ENCODE measurements at regions not wholly inside any gene's neighbourhood (a gene's known extent, or its start where the extent isn't known, plus 50 kb on each side); places are given as distances from the start of the nearest gene placed in this dataset.

DNA sequence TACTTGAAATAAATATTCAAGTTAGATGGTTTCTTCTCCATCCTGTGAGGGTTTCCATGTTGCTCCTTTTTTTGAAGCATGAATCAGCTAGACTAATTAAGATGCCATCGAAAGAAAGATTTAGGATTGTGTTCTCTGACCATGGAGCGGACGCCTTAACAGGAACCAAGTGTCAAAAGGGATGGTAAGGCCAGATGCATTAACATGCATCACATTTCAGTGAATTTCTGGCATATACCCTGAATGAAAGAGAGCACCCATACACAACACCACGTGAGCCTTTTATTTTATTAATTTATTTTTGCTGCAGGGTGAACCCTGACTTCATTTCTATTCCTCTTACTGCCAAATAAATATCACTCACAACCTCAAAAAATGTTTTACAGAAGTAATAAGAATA lies 1045.3 kb upstream of the ARRDC3 start:
- Mint-ChIP-seq H3K27ac (no peak overlapping the region), H3K9me3 (peaks cover 8% of the 10 kb centered on the region), H3K27me3 (no peaks in the 10 kb centered on the region), H3K36me3 (ENCODE audit: low read depth) (no peaks in the 10 kb centered on the region), H3K4me3 (no peak overlapping the region), H3K4me1 (no peaks in the 10 kb centered on the region)
- no peak for DNase-seq
- intact Hi-C loops (cut with micrococcal nuclease): no loop called here

GRCh38 chr5:92424785-92425426 lies 1041.8 kb upstream of the ARRDC3 start:
- H3K27ac Mint-ChIP-seq: no peak overlapping the region
- no peak for DNase-seq
- no peaks in the 10 kb centered on the region for H3K27me3 Mint-ChIP-seq
- H3K4me3 Mint-ChIP-seq: no peak overlapping the region
- H3K36me3 Mint-ChIP-seq (ENCODE audit: low read depth): no peaks in the 10 kb centered on the region
- peaks cover 11% of the 10 kb centered on the region for H3K9me3 Mint-ChIP-seq
- intact Hi-C loops (cut with micrococcal nuclease): no loop called here
- no peaks in the 10 kb centered on the region for H3K4me1 Mint-ChIP-seq

DNA sequence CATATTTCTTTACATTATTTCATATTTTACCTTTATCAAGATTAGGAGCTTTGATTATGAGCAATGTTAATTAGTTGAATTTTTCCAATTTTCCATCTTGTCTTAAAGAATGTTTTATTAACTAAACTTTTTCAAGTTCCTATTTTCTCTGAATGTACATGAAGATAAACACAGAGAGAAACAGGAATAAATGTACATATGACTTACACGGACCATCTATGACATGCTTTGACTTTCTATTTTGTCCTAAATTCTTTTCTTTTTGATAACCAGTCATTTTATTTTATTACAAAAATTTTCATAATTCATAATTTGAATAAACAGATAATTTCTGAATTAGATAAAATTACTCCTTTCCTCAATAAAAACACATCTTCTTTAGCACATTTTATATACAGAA lies 1038.8 kb upstream of the ARRDC3 start:
- Mint-ChIP-seq H3K27ac (no peak overlapping the region), H3K36me3 (ENCODE audit: low read depth) (no peaks in the 10 kb centered on the region), H3K4me3 (no peak overlapping the region), H3K4me1 (no peaks in the 10 kb centered on the region), H3K27me3 (no peaks in the 10 kb centered on the region), H3K9me3 (peaks cover 11% of the 10 kb centered on the region)
- no peak for DNase-seq
- intact Hi-C loops (cut with micrococcal nuclease): no loop called here

GRCh38 chr5:92421196-92421595 lies 1038.1 kb upstream of the ARRDC3 start:
- intact Hi-C loops (cut with micrococcal nuclease): no loop called here

GRCh38 chr5:92419261-92419660 lies 1036.1 kb upstream of the ARRDC3 start:
- DNase-seq: no peak
- no peaks in the 10 kb centered on the region for H3K4me1 Mint-ChIP-seq
- H3K36me3 Mint-ChIP-seq (ENCODE audit: low read depth): no peaks in the 10 kb centered on the region
- H3K9me3 Mint-ChIP-seq: peaks cover 11% of the 10 kb centered on the region
- H3K27me3 Mint-ChIP-seq: no peaks in the 10 kb centered on the region
- intact Hi-C loops (cut with micrococcal nuclease): no loop called here
- H3K4me3 Mint-ChIP-seq: no peak overlapping the region
- no peak overlapping the region for H3K27ac Mint-ChIP-seq

More at GRCh38 chr5:92421196-92421595, 1038.1 kb upstream of the ARRDC3 start:
- Mint-ChIP-seq H3K27ac (no peak overlapping the region), H3K27me3 (no peaks in the 10 kb centered on the region), H3K4me3 (no peak overlapping the region), H3K4me1 (no peaks in the 10 kb centered on the region), H3K9me3 (peaks cover 11% of the 10 kb centered on the region), H3K36me3 (ENCODE audit: low read depth) (no peaks in the 10 kb centered on the region)
- no peak for DNase-seq

DNA sequence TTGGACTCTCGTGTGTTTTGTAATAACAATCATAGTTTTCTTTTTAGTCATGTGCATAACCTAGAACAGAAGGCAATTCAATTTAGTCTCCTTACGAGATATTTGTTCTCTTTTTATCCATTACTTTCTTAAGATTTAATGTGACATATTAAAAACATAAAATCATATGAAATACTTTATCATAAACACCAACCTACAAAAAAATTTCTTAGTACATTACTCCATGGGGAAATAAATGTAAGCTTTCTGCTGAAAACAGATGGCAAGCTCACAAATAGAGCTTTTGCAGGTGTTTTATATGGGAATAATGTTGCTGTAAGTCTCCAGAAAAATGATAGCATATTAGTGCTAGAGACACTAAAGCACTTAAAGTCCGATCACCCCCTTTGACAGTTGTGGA lies 1035.2 kb upstream of the ARRDC3 start:
- no peaks in the 10 kb centered on the region for H3K36me3 Mint-ChIP-seq (ENCODE audit: low read depth)
- H3K4me1 Mint-ChIP-seq: no peaks in the 10 kb centered on the region
- H3K27me3 Mint-ChIP-seq: no peaks in the 10 kb centered on the region
- intact Hi-C loops (cut with micrococcal nuclease): no loop called here
- H3K4me3 Mint-ChIP-seq: no peak overlapping the region
- DNase-seq: no peak
- peaks cover 6% of the 10 kb centered on the region for H3K9me3 Mint-ChIP-seq
- no peak overlapping the region for H3K27ac Mint-ChIP-seq

DNA sequence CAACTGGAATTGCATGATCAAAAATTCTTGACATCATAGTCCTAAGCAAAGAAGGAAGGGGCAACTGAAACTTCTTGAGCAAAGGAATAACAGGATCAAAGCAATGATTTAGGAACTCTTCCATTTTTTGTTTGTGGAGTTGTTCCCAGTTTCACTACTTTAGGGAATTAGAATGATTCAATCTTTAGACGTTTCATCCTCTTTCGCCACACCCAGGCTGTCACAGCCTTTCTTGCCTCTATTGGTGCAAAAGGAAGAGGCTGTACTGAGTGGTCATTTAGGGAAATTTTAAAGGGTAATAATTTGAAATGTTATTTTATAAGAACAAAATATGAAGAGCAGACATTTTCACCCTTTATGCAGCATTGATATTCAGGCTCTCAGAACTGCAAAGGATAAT lies 1026.0 kb upstream of the ARRDC3 start:
- intact Hi-C loops (cut with micrococcal nuclease): no loop called here
- no peak for DNase-seq
- Mint-ChIP-seq H3K27ac (no peak overlapping the region), H3K4me3 (no peak overlapping the region), H3K4me1 (no peaks in the 10 kb centered on the region), H3K9me3 (no peaks in the 10 kb centered on the region), H3K27me3 (no peaks in the 10 kb centered on the region), H3K36me3 (ENCODE audit: low read depth) (no peaks in the 10 kb centered on the region)

GRCh38 chr5:92402956-92403702 lies 1020.0 kb upstream of the ARRDC3 start:
- no peak overlapping the region for H3K4me3 Mint-ChIP-seq
- H3K27ac Mint-ChIP-seq: no peak overlapping the region
- no peaks in the 10 kb centered on the region for H3K4me1 Mint-ChIP-seq
- H3K27me3 Mint-ChIP-seq: no peaks in the 10 kb centered on the region
- DNase-seq: no peak
- no peaks in the 10 kb centered on the region for H3K9me3 Mint-ChIP-seq
- H3K36me3 Mint-ChIP-seq (ENCODE audit: low read depth): no peaks in the 10 kb centered on the region
- intact Hi-C loops (cut with micrococcal nuclease): no loop called here

DNA sequence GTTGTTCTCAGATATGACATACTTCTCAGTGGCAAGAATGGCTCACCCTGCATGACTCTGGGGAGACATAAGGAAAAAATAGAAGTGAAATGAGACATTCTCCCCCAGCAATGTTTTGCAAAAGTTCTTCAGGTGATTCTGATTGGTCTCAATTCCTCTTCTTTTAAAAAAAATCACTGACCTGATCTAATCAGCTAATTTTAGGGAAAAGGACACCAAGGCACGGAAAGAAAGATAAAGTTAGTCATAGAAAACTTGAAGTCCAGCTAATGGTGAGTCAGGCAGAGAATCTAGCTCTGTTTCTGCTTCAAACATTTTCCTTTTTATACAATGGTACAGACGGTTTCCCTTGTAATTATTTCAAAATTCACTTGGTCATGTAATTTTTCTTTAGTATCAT lies 1018.9 kb upstream of the ARRDC3 start:
- no peaks in the 10 kb centered on the region for H3K9me3 Mint-ChIP-seq
- intact Hi-C loops (cut with micrococcal nuclease): no loop called here
- H3K36me3 Mint-ChIP-seq (ENCODE audit: low read depth): no peaks in the 10 kb centered on the region
- H3K4me1 Mint-ChIP-seq: no peaks in the 10 kb centered on the region
- H3K27me3 Mint-ChIP-seq: no peaks in the 10 kb centered on the region
- no peak overlapping the region for H3K27ac Mint-ChIP-seq
- no peak for DNase-seq
- no peak overlapping the region for H3K4me3 Mint-ChIP-seq

- H3K27me3 Mint-ChIP-seq: no peaks in the 10 kb centered on the region
Measured at GRCh38 chr5:92401492-92401891, 1018.4 kb upstream of the ARRDC3 start.

DNA sequence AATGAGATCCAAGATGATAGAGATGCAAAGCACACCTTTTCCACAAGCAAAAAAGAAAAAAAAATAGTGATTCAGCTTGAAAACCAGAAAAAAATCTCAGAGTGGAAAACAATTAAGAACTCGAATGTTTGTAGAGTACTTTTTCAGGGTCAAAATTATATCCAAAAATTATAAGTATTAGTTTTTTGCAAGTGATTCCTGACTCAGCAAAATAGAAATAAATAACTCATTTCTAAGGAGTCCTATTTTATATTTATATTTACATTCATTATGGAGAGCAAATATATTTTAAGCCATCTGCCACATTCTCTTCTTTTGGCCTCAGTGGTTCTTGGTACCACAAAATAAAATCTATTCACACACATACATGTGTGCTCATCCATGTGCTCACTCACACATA lies 1011.8 kb upstream of the ARRDC3 start:
- Mint-ChIP-seq H3K4me3 (no peak overlapping the region), H3K36me3 (ENCODE audit: low read depth) (no peaks in the 10 kb centered on the region), H3K27me3 (no peaks in the 10 kb centered on the region), H3K9me3 (no peaks in the 10 kb centered on the region), H3K27ac (no peak overlapping the region), H3K4me1 (no peaks in the 10 kb centered on the region)
- DNase-seq: no peak
- intact Hi-C loops (cut with micrococcal nuclease): no loop called here

More at GRCh38 chr5:92401492-92401891, 1018.4 kb upstream of the ARRDC3 start:
- Mint-ChIP-seq H3K9me3 (no peaks in the 10 kb centered on the region), H3K4me1 (no peaks in the 10 kb centered on the region), H3K27ac (no peak overlapping the region), H3K36me3 (ENCODE audit: low read depth) (no peaks in the 10 kb centered on the region), H3K4me3 (no peak overlapping the region)
- intact Hi-C loops (cut with micrococcal nuclease): no loop called here
- DNase-seq: no peak

- H3K4me1 Mint-ChIP-seq: no peaks in the 10 kb centered on the region
- no peaks in the 10 kb centered on the region for H3K9me3 Mint-ChIP-seq
- no peak overlapping the region for H3K4me3 Mint-ChIP-seq
- no peak for DNase-seq
- no peaks in the 10 kb centered on the region for H3K27me3 Mint-ChIP-seq
- H3K36me3 Mint-ChIP-seq (ENCODE audit: low read depth): no peaks in the 10 kb centered on the region
- intact Hi-C loops (cut with micrococcal nuclease): no loop called here
- no peak overlapping the region for H3K27ac Mint-ChIP-seq
Measured at GRCh38 chr5:92390657-92391056, 1007.5 kb upstream of the ARRDC3 start.

DNA sequence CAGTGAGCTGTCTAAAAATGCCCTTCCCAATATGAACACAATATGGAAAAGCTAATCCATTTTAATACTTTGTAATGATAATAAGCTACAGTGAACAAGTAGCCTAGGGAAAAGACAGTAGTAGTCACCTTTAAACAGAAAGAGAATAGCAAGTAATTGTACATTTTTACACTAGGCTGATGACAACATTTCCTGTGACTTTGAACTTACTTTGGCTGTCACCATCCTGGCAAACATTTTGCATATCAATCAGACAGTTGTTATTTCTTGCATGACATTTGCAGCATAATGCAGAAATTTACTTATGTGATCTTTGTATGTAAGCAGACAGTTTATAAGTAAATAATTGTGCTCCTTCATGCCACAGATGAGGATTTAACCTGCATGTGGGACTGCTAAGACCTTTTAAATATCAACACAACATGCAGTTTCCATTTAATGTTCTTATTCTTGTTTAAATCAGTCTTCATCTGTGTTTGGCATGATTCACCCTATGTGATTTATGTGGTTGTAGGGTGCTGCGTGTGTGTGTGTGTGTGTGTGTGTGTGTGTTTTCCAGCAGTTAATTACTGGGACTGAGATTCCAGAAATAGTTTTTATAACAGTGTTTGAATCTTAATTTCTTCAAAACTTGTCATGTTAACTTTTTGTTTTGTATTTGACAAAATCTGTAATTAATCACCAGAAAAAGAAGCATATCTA lies 997.1 kb upstream of the ARRDC3 start:
- DNase-seq: no peak
- Mint-ChIP-seq H3K27ac (no peak overlapping the region), H3K27me3 (no peaks in the 10 kb centered on the region), H3K9me3 (no peaks in the 10 kb centered on the region), H3K36me3 (ENCODE audit: low read depth) (no peaks in the 10 kb centered on the region), H3K4me1 (no peaks in the 10 kb centered on the region), H3K4me3 (no peak overlapping the region)
- intact Hi-C loops (cut with micrococcal nuclease): no loop called here

- no peak for DNase-seq
- Mint-ChIP-seq H3K27me3 (no peaks in the 10 kb centered on the region), H3K4me1 (no peaks in the 10 kb centered on the region), H3K36me3 (ENCODE audit: low read depth) (no peaks in the 10 kb centered on the region), H3K9me3 (no peaks in the 10 kb centered on the region), H3K4me3 (no peak overlapping the region), H3K27ac (no peak overlapping the region)
- intact Hi-C loops (cut with micrococcal nuclease): no loop called here
Measured at GRCh38 chr5:92378966-92379611, 996.0 kb upstream of the ARRDC3 start.

Data from activated CD4-positive, alpha-beta T cell treated with anti-CD3 and anti-CD28 coated beads, Interleukin-2, amount 10 ng/mL, durations not matched to agents 24 days and 14 days (primary cell).